ENCODE measurements at regions not wholly inside any gene's neighbourhood (a gene's known extent, or its start where the extent isn't known, plus 50 kb on each side); places are given as distances from the start of the nearest gene placed in this dataset.

GRCh38 chr10:64959116-64959515 lies 1437.9 kb downstream of the REEP3 start:
- TF ChIP-seq CTCF (conservative IDR thresholded peaks at IDR 0.05; ENCODE audit: low read depth in 2 of 2) (no peak), EZH2 (IDR thresholded peaks at IDR 0.05; ENCODE audit: low read depth, unreplicated experiment) (no peak), POLR2AphosphoS5 (IDR thresholded peaks at IDR 0.05; ENCODE audit: low read depth) (no peak), CREB1 (CRISPR knock-in tag; IDR thresholded peaks at IDR 0.05; ENCODE audit: low read depth) (no peak), EZH2phosphoT487 (IDR thresholded peaks at IDR 0.05; ENCODE audit: unreplicated experiment) (no peak), ZNF462 (CRISPR knock-in tag; IDR thresholded peaks at IDR 0.05) (no peak)
